Activated naive CD8-positive, alpha-beta T cell treated with anti-CD3 and anti-CD28 coated beads, Interleukin-2, amount 10 ng/mL, durations not matched to agents 7 days and 5 days (primary cell): ENCODE measurements at regions not wholly inside any gene's neighbourhood (a gene's known extent, or its start where the extent isn't known, plus 50 kb on each side); places are given as distances from the start of the nearest gene placed in this dataset.
A peak's percentile ranks its signal among the peaks of the same experiment; 100 is the strongest.
"Not testable (repeated sequence)": the region's sequence is repeated elsewhere in the genome, so short reads cannot be mapped to it uniquely, and the experiment has no call there.

ENCODE experiments used
- ATAC-seq: fragments of 150-1000 bp; cut with Tn5 transposase; one replicate; pipeline ENCODE4 v1.10.0; 2021; ENCODE audit warnings: low read depth, moderate library complexity
- POLR2A ChIA-PET: fragments of 350-600 bp; sonication (Branson Sonifier 250); formaldehyde crosslinking; loops from one replicate; lab custom pipeline; 2021; ENCODE audit warnings: antibody characterized with exemption; lab: Charles Lee
- DNase-seq: peaks from one replicate; pipeline ENCODE4 v3.0.0; 2021
- H3K27ac Mint-ChIP-seq: one replicate; pipeline ENCODE4 v1.8.0; 2022; ENCODE audit warnings: mild to moderate bottlenecking, mixed read lengths
- H3K27me3 Mint-ChIP-seq: one replicate; pipeline ENCODE4 v1.8.0; 2022; ENCODE audit warnings: mild to moderate bottlenecking, moderate library complexity, mixed read lengths
- H3K36me3 Mint-ChIP-seq: one replicate; pipeline ENCODE4 v1.8.0; 2021; ENCODE audit warnings: mild to moderate bottlenecking, mixed read lengths
- H3K4me1 Mint-ChIP-seq: one replicate; pipeline ENCODE4 v1.8.0; 2021; ENCODE audit warnings: mixed read lengths
- H3K4me3 Mint-ChIP-seq: one replicate; pipeline ENCODE4 v1.8.0; 2022; ENCODE audit warnings: mild to moderate bottlenecking, moderate library complexity, mixed read lengths
- H3K9me3 Mint-ChIP-seq: one replicate; pipeline ENCODE4 v1.8.0; 2021; ENCODE audit warnings: mixed read lengths

DNA sequence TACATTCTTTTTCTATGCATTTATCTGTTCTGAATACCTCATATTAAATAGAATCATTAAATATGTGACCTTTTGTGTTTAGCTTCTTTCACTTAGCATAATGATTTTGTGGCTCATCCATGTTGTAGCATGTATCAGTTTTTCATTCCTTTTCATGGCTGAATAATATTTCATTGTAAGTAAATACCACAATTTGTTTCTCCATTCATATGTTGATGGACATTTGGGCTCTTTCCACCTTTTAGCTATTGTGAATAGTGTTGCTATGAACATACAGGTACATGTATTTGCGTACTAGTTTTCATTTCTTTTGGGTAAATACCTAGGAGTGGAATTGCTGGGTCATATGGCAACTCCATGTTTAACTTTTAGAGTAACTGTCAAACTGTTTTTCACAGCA is 85.1 kb downstream of the GNL3L start:
- ATAC-seq (no peak), DNase-seq (no peak)
- Mint-ChIP-seq H3K27me3 (no peaks in the 10 kb centered on the region), H3K9me3 (peaks cover 12% of the 10 kb centered on the region), H3K36me3 (peaks cover 26% of the 10 kb centered on the region), H3K27ac (no peak overlapping the region), H3K4me1 (no peaks in the 10 kb centered on the region), H3K4me3 (no peak overlapping the region)
- POLR2A ChIA-PET, result no interaction called here

DNA sequence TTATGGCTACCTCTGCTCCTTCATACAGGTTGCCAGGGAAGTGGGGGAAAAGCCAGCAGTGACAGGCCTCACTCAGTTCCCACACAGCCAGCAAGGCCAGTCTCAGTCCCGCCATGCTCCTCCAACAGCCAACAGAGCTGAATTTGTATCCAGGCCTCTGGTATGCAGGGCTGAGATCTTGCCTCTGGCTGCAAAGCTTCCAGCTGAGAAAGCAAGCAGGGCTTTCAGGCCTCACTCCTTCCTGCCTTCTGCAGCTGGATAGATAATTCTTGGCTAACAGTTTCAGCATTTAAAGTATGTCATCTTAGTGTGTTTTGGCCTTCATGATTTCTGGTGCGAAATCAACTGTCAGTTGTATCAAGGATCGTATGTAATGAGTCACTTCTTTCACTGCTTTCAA is 103.6 kb downstream of the GNL3L start:
- Mint-ChIP-seq H3K27ac (no peak overlapping the region), H3K27me3 (peaks cover 3% of the 10 kb centered on the region), H3K36me3 (peaks cover 7% of the 10 kb centered on the region), H3K4me1 (peaks cover under 1% of the 10 kb centered on the region), H3K9me3 (peaks cover 15% of the 10 kb centered on the region), H3K4me3 (no peak overlapping the region)
- DNase-seq (no peak), ATAC-seq (no peak)
- POLR2A ChIA-PET, result no interaction called here

DNA sequence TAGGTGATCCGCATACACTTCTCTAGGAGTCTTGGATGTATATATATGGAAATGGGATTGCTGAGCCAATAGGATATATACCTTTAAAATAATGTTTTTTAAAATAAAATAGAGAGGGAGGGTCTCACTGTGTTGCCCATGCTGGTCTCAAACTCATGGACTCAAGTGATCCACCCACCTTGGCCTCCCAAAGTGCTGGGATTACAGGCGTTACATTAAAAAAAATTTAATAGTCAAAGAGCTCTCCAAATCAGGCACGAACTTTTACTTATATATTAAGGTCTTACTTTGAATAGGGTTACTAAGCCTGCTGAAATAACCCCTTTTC is 109.0 kb downstream of the GNL3L start:
- Mint-ChIP-seq H3K27me3 (no peaks in the 10 kb centered on the region), H3K27ac (peak overlapping the region; percentile 94), H3K9me3 (peaks cover 8% of the 10 kb centered on the region), H3K4me3 (peak overlapping the region; percentile 88), H3K36me3 (peaks cover 5% of the 10 kb centered on the region), H3K4me1 (peaks cover 5% of the 10 kb centered on the region)
- DNase-seq (no peak), ATAC-seq (no peak)
- POLR2A ChIA-PET, result interaction anchor here (0.7 to 2.6 kb wide), 8 partner anchors 109 to 595 kb away, joined by 3 to 12 read pairs (median 6); partner anchors contain the start of genes APEX2, GNL3L, PHF8 and TSR2

GRCh38 chrX:54639346-54640102 is 109.5 kb downstream of the GNL3L start:
- peaks cover 5% of the 10 kb centered on the region for H3K4me1 Mint-ChIP-seq
- peak; percentile 94 for ATAC-seq
- peaks cover 5% of the 10 kb centered on the region for H3K36me3 Mint-ChIP-seq
- H3K9me3 Mint-ChIP-seq, result peaks cover 8% of the 10 kb centered on the region
- H3K27ac Mint-ChIP-seq, result peak overlapping the region; percentile 94
- POLR2A ChIA-PET, result interaction anchor here (0.7 to 2.6 kb wide), 8 partner anchors 110 to 596 kb away, joined by 3 to 12 read pairs (median 6); partner anchors contain the start of genes APEX2, GNL3L, PHF8 and TSR2
- no peaks in the 10 kb centered on the region for H3K27me3 Mint-ChIP-seq
- peak overlapping the region; percentile 88 for H3K4me3 Mint-ChIP-seq
- DNase-seq, result peak; percentile 85

DNA sequence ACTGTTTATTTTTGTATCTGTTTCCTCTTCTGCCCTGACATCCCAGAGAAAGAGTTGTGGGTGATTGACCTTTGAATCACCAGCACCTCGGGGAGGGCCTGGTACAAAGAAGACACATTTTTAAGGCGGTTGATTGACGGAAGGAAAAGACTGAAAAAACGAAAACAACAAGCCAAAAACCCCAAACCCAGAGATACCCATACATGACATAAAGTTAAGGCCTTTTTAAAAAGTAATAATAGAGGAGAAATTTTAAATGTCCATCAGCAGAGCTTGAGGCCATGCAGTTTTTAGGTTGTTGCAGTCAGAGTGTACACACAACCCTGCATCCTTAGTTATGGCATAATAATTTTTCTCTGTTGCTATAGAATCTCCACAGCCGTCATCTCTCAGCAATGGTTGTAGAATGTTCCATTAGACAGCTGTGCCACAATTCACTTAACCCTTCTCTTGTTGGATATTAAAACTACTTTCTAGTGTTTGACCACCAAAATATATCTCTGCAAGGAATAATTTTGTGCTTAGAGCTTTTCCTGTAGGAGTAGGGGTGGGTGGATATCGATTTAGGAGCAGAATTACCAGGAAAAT is 110.2 kb downstream of the GNL3L start:
- POLR2A ChIA-PET, result interaction anchor here (0.9 to 2.6 kb wide), 5 partner anchors 110 to 597 kb away, joined by 5 to 12 read pairs (median 9); partner anchors contain the start of genes APEX2, GNL3L, PHF8 and TSR2
- peak overlapping the region; percentile 88 for H3K4me3 Mint-ChIP-seq
- H3K4me1 Mint-ChIP-seq, result peaks cover 5% of the 10 kb centered on the region
- DNase-seq, result no peak
- H3K27ac Mint-ChIP-seq, result peak overlapping the region; percentile 94
- H3K27me3 Mint-ChIP-seq, result no peaks in the 10 kb centered on the region
- H3K36me3 Mint-ChIP-seq, result peaks cover 2% of the 10 kb centered on the region
- no peak for ATAC-seq
- H3K9me3 Mint-ChIP-seq, result peaks cover 6% of the 10 kb centered on the region

GRCh38 chrX:54640736-54641135 is 110.7 kb downstream of the GNL3L start:
- DNase-seq (no peak), ATAC-seq (no peak)
- H3K9me3 Mint-ChIP-seq, result peaks cover 5% of the 10 kb centered on the region
- H3K36me3 Mint-ChIP-seq, result peaks cover 2% of the 10 kb centered on the region
- no peaks in the 10 kb centered on the region for H3K27me3 Mint-ChIP-seq
- H3K4me3 Mint-ChIP-seq, result no peak overlapping the region
- H3K27ac Mint-ChIP-seq, result peak overlapping the region; percentile 94
- peaks cover 5% of the 10 kb centered on the region for H3K4me1 Mint-ChIP-seq
- POLR2A ChIA-PET, result interaction anchor here (0.6 to 2.6 kb wide), 4 partner anchors 169 to 597 kb away, joined by 3 to 12 read pairs (median 8); partner anchors contain the start of genes APEX2 and PHF8

- peaks cover 5% of the 10 kb centered on the region for H3K4me1 Mint-ChIP-seq
- H3K36me3 Mint-ChIP-seq, result peaks cover 2% of the 10 kb centered on the region
- POLR2A ChIA-PET, result interaction anchor here (0.6 kb wide), 1 partner anchor 359 kb away, joined by 3 read pairs; the partner anchor contains the start of gene APEX2
- no peaks in the 10 kb centered on the region for H3K27me3 Mint-ChIP-seq
- H3K4me3 Mint-ChIP-seq, result no peak overlapping the region
- peaks cover under 1% of the 10 kb centered on the region for H3K9me3 Mint-ChIP-seq
- no peak for ATAC-seq
- no peak for DNase-seq
- no peak overlapping the region for H3K27ac Mint-ChIP-seq
These were observed 111.5 kb downstream of the GNL3L start for GRCh38 chrX:54641530-54641929.

DNA sequence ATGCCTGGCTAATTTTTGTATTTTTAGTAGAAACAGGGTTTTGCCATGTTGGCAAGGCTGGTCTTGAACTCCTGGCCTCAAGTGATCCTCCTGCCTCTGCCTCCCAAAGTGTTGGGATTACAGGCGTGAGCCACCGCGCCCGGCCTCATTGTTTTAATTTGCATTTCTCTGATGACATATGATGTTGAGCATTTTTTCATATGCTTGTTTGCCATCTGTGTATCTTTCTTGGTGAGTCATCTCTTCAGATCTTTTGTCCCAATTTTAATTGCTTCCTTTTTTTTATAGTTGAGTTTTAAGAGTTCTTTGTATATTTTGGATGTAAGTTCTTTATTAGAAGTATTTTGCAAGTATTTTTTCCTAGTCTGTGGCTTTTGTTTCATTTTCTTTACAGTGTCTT is 117.6 kb downstream of the GNL3L start:
- POLR2A ChIA-PET, H3K4me3 Mint-ChIP-seq, H3K4me1 Mint-ChIP-seq, H3K27me3 Mint-ChIP-seq, H3K36me3 Mint-ChIP-seq, H3K27ac Mint-ChIP-seq, DNase-seq, H3K9me3 Mint-ChIP-seq, ATAC-seq: not testable (repeated sequence)

- no peak overlapping the region for H3K27ac Mint-ChIP-seq
- H3K36me3 Mint-ChIP-seq, result no peaks in the 10 kb centered on the region
- DNase-seq (no peak), ATAC-seq (no peak)
- POLR2A ChIA-PET, result no interaction called here
- no peaks in the 10 kb centered on the region for H3K4me1 Mint-ChIP-seq
- H3K9me3 Mint-ChIP-seq, result peaks cover 10% of the 10 kb centered on the region
- no peak overlapping the region for H3K4me3 Mint-ChIP-seq
- peaks cover 4% of the 10 kb centered on the region for H3K27me3 Mint-ChIP-seq
These were observed 129.5 kb downstream of the GNL3L start for GRCh38 chrX:54659547-54659946.

- ATAC-seq (no peak), DNase-seq (no peak)
- Mint-ChIP-seq H3K27ac (no peak overlapping the region), H3K36me3 (no peaks in the 10 kb centered on the region), H3K4me1 (no peaks in the 10 kb centered on the region), H3K4me3 (no peak overlapping the region), H3K27me3 (peaks cover 2% of the 10 kb centered on the region), H3K9me3 (peaks cover 17% of the 10 kb centered on the region)
- POLR2A ChIA-PET, result no interaction called here
These were observed 122.3 kb downstream of the ITIH6 start for GRCh38 chrX:54675762-54676161.

DNA sequence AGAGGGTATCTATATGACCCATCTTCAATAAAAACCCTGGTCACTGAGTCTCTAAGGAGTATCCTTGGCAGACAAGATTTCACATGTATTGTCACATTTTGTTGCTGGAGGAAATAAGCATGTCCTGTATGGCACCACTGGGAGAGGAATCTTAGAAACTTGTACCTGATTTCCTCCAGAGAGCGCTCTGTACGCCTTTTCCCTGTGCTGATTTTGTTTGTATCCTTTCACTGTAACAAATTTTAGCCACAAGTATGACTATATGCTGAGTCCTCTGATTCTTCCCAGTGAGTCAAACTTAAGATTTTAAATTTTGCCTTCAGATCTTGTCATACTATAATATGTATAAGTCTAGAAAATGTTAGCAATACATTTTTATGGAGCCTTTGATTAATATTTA is 102.8 kb downstream of the ITIH6 start:
- no peak for ATAC-seq
- peaks cover 1% of the 10 kb centered on the region for H3K36me3 Mint-ChIP-seq
- H3K9me3 Mint-ChIP-seq, result peaks cover 5% of the 10 kb centered on the region
- H3K27me3 Mint-ChIP-seq, result no peaks in the 10 kb centered on the region
- H3K4me3 Mint-ChIP-seq, result no peak overlapping the region
- POLR2A ChIA-PET, result no interaction called here
- H3K4me1 Mint-ChIP-seq, result no peaks in the 10 kb centered on the region
- no peak for DNase-seq
- no peak overlapping the region for H3K27ac Mint-ChIP-seq

DNA sequence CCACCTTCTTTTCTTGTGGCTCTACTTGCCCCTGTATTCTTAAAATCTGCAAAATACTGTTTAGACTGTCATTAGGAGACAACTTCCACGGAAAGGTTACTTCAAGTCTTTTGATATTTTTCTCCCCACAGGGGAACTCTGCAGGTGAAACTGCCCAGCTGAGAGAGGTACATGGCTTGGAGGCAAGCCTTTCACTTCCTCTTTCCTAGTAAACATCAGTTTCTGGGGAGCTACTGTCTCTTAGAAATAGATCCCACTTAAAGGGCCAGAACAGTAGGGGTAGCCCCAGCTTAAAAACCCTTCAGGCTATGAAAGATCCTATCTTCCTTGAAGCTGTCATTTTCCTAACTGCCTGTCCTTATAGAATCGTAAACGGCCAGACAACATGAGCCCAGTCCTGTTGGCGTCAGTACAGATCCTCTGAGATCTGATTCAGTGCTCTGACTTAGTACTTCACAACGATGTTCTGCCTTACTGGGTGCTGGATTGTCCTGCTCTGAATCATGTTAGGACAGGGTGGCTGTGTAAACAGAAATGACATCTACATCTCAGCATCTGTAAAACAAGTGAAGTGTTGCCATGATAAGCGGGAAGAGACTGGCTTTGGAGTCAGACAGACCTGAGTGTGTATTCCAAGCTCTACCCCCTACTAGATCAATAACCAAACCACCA is 102.1 kb downstream of the ITIH6 start:
- Mint-ChIP-seq H3K27me3 (no peaks in the 10 kb centered on the region), H3K27ac (no peak overlapping the region), H3K4me3 (no peak overlapping the region), H3K9me3 (peaks cover 3% of the 10 kb centered on the region), H3K36me3 (no peaks in the 10 kb centered on the region), H3K4me1 (no peaks in the 10 kb centered on the region)
- no peak for ATAC-seq
- no peak for DNase-seq
- POLR2A ChIA-PET, result no interaction called here
